ENCODE measurements at regions not wholly inside any gene's neighbourhood (a gene's known extent, or its start where the extent isn't known, plus 50 kb on each side); places are given as distances from the start of the nearest gene placed in this dataset.

DNA sequence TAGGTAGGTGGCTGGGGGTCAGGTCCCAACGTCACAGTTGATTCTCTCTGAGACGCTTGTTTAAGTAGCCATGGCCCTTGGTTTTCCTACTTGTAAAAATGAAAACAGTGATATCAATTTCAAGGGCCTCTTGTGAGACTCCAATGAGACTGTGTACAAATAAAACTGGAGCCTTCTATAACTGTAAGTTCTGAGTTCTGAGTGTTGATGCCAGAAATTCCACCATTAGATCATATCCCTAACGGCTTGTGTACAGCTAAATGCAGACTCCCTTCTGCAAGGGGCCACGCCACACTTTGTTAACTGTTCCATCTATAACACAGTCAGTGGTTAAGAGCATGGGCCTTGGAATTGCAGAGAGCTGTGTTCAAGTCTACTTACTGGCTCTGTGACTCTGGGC lies 267.3 kb downstream of the TLE3 start:
- no peak for TF ChIP-seq GATA2 (IDR thresholded peaks at IDR 0.05; ENCODE audit: low read depth, low read length)
- no peak for TF ChIP-seq GATA3 (IDR thresholded peaks at IDR 0.05; ENCODE audit: low read depth, low read length)
